Esophagus muscularis mucosa (tissue), 3 donors: ENCODE measurements at regions not wholly inside any gene's neighbourhood (a gene's known extent, or its start where the extent isn't known, plus 50 kb on each side); places are given as distances from the start of the nearest gene placed in this dataset.

Source experiments
- POLR2AphosphoS5 ChIP-seq, 2 donors: sonication (generic); formaldehyde crosslinking; IDR thresholded peaks; one replicate each; pipeline ENCODE4 v1.6.1; 2017; ENCODE audit warnings: antibody characterized with exemption in 2 of 2
- TF ChIP-seq, protein P1 (sequence below), 3 experiments: fragments of 200-600 bp in 2 of 3; fragments of 450-650 bp in 1 of 3; sonication (generic) in 2 of 3; IDR thresholded peaks; one replicate each; pipeline ENCODE4 v1.5.1; 2017 to 2019; ENCODE audit warnings: antibody characterized with exemption in 3 of 3, mild to moderate bottlenecking in 2 of 3, moderate library complexity in 1 of 3

DNA sequence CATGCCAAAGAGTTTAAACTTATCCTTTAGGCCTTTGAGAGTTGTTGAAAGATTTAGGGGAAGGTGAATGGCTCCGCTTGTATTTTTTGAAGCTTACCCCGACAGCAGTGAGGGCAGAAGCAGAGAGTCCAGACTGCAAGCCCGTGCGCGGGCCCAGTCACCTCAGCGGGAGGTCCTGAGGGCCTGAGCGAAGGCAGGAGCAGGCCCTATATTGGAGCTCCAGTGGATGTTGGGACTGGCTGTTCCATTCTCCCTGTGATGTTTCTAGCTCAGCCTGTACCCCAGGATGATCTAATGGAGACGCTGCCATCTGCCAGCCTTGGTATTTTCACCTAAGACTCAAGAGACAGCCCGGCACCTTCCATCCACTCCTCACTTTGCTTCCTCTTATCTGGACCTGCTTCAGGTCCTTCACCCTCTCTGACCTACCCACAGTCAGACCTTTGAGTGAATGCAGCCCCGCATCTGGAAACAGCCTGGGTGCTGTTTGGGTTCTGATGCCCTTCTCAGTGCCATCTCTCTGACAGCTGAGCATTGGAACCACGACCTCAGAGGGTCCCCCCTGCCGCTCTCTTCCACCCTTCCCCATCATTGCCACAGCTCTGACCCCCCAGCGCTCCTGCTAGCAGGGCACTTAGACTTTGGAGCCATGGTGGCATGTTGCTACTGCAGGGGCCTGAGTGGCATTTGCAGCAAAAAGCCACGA is 628.2 kb upstream of the CADM1 start:
- no peak for TF ChIP-seq POLR2AphosphoS5 (IDR thresholded peaks at IDR 0.05)
- TF ChIP-seq, protein P1, sequence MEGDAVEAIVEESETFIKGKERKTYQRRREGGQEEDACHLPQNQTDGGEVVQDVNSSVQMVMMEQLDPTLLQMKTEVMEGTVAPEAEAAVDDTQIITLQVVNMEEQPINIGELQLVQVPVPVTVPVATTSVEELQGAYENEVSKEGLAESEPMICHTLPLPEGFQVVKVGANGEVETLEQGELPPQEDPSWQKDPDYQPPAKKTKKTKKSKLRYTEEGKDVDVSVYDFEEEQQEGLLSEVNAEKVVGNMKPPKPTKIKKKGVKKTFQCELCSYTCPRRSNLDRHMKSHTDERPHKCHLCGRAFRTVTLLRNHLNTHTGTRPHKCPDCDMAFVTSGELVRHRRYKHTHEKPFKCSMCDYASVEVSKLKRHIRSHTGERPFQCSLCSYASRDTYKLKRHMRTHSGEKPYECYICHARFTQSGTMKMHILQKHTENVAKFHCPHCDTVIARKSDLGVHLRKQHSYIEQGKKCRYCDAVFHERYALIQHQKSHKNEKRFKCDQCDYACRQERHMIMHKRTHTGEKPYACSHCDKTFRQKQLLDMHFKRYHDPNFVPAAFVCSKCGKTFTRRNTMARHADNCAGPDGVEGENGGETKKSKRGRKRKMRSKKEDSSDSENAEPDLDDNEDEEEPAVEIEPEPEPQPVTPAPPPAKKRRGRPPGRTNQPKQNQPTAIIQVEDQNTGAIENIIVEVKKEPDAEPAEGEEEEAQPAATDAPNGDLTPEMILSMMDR (IDR thresholded peaks at IDR 0.05) = no peak
